Gastroesophageal sphincter (tissue), 3 donors: ENCODE measurements at regions not wholly inside any gene's neighbourhood (a gene's known extent, or its start where the extent isn't known, plus 50 kb on each side); places are given as distances from the start of the nearest gene placed in this dataset.

Experiments used
- CTCF ChIP-seq, 4 experiments: fragments of 200-600 bp in 2 of 4; fragments of 450-650 bp in 2 of 4; sonication (generic) in 1 of 4; IDR thresholded peaks; one replicate each; pipeline ENCODE4 v1.5.1; 2017 to 2019; ENCODE audit warnings: antibody characterized with exemption in 4 of 4, mild to moderate bottlenecking in 2 of 4, moderate library complexity in 2 of 4
- POLR2A ChIP-seq, 2 donors: fragments of 450-650 bp; IDR thresholded peaks; one replicate each; pipeline ENCODE4 v1.6.1; 2017; ENCODE audit warnings: antibody characterized with exemption in 2 of 2, mild to moderate bottlenecking in 2 of 2, moderate library complexity in 1 of 2
- POLR2AphosphoS5 ChIP-seq: sonication (generic); formaldehyde crosslinking; IDR thresholded peaks from one replicate; pipeline ENCODE4 v1.6.1; 2017; ENCODE audit warnings: antibody characterized with exemption

GRCh38 chr14:21725250-21725649, 51.6 kb upstream of the OR4E1 start:
- TF ChIP-seq CTCF (IDR thresholded peaks at IDR 0.05) (no peak), POLR2A (IDR thresholded peaks at IDR 0.05) (no peak), POLR2AphosphoS5 (no peak)
